ENCODE measurements at regions not wholly inside any gene's neighbourhood (a gene's known extent, or its start where the extent isn't known, plus 50 kb on each side); places are given as distances from the start of the nearest gene placed in this dataset.

DNA sequence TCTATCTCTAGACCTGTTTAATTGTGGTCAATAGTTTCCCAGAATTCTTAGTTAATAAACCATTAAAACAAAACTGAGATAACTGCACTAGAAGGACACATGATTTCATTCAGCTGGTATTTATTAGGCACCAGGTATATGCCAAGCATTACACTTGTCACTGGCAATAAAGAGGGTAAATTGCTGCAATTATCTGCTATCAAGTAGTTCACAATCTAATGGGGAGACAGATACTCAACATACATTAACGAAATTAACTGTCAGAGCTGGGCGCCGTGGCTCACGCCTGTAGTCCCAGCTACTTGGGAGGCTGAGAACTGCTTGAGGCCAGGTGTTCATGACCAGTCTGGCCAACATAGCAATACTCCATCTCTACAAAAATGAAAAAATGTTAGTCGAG is 71.7 kb upstream of the WIPF1 start:
- Histone ChIP-seq H3K27ac (ENCODE audit: low read depth, low read length) (no peak overlapping the region), H3K79me2 (ENCODE audit: insufficient read depth, low read length) (peaks cover 56% of the 10 kb centered on the region), H3K4me1 (ENCODE audit: insufficient read depth, low read length) (peaks cover 4% of the 10 kb centered on the region)

DNA sequence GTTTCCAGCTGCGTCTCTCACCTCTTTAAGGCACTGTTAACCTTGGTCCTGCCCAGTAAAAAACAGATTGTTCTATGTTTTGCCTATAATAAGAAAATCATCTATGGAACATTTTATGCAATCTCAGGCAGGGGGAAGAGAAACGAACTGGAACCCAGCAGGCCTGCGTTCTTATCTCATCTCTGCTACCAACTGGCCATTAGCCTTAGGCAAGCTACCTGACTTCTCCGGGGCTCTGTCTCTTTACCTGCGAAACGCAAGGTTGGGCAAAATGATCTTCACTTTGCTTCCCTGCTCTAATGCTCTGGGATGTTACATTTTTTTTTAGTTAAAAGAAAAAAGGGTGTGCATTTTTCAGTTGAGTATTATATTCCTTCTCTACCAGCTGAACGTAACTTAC is 70.5 kb upstream of the WIPF1 start:
- H3K4me1 ChIP-seq (ENCODE audit: insufficient read depth, low read length): peaks cover 15% of the 10 kb centered on the region
- peaks cover 52% of the 10 kb centered on the region for H3K79me2 ChIP-seq (ENCODE audit: insufficient read depth, low read length)
- peaks cover 2% of the 10 kb centered on the region for H4K20me1 ChIP-seq (ENCODE audit: insufficient read depth, low read length)
- no peak overlapping the region for H2AFZ ChIP-seq (ENCODE audit: low read length)
- no peaks in the 10 kb centered on the region for H3K27me3 ChIP-seq (ENCODE audit: insufficient read depth, low read length)
- TF ChIP-seq, protein P1, sequence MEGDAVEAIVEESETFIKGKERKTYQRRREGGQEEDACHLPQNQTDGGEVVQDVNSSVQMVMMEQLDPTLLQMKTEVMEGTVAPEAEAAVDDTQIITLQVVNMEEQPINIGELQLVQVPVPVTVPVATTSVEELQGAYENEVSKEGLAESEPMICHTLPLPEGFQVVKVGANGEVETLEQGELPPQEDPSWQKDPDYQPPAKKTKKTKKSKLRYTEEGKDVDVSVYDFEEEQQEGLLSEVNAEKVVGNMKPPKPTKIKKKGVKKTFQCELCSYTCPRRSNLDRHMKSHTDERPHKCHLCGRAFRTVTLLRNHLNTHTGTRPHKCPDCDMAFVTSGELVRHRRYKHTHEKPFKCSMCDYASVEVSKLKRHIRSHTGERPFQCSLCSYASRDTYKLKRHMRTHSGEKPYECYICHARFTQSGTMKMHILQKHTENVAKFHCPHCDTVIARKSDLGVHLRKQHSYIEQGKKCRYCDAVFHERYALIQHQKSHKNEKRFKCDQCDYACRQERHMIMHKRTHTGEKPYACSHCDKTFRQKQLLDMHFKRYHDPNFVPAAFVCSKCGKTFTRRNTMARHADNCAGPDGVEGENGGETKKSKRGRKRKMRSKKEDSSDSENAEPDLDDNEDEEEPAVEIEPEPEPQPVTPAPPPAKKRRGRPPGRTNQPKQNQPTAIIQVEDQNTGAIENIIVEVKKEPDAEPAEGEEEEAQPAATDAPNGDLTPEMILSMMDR (IDR thresholded peaks at IDR 0.05; ENCODE audit: extremely low read depth, low read depth, low read length): no peak
- H3K4me3 ChIP-seq (ENCODE audit: insufficient read depth, low read length): no peak overlapping the region
- H3K9me3 ChIP-seq (ENCODE audit: low read depth, low read length): no peaks in the 10 kb centered on the region
- no peak for DNase-seq (ENCODE audit: insufficient read length, low spot score, missing footprints)
- H3K36me3 ChIP-seq (ENCODE audit: insufficient read depth, low read length): peaks cover 7% of the 10 kb centered on the region
- no peak overlapping the region for H3K4me2 ChIP-seq (ENCODE audit: insufficient read depth, low read length)
- no peak overlapping the region for H3K27ac ChIP-seq (ENCODE audit: low read depth, low read length)

More for the DNA sequence above, 71.7 kb upstream of the WIPF1 start:
- no peak overlapping the region for H3K4me3 ChIP-seq (ENCODE audit: insufficient read depth, low read length)
- no peak overlapping the region for H3K4me2 ChIP-seq (ENCODE audit: insufficient read depth, low read length)
- peaks cover 11% of the 10 kb centered on the region for H3K36me3 ChIP-seq (ENCODE audit: insufficient read depth, low read length)
- H3K27me3 ChIP-seq (ENCODE audit: insufficient read depth, low read length): no peaks in the 10 kb centered on the region
- H2AFZ ChIP-seq (ENCODE audit: low read length): no peak overlapping the region
- no peak for DNase-seq (ENCODE audit: insufficient read length, low spot score, missing footprints)
- peaks cover 2% of the 10 kb centered on the region for H4K20me1 ChIP-seq (ENCODE audit: insufficient read depth, low read length)
- no peaks in the 10 kb centered on the region for H3K9me3 ChIP-seq (ENCODE audit: low read depth, low read length)
- TF ChIP-seq, protein P1 (IDR thresholded peaks at IDR 0.05; ENCODE audit: extremely low read depth, low read depth, low read length): no peak

DNA sequence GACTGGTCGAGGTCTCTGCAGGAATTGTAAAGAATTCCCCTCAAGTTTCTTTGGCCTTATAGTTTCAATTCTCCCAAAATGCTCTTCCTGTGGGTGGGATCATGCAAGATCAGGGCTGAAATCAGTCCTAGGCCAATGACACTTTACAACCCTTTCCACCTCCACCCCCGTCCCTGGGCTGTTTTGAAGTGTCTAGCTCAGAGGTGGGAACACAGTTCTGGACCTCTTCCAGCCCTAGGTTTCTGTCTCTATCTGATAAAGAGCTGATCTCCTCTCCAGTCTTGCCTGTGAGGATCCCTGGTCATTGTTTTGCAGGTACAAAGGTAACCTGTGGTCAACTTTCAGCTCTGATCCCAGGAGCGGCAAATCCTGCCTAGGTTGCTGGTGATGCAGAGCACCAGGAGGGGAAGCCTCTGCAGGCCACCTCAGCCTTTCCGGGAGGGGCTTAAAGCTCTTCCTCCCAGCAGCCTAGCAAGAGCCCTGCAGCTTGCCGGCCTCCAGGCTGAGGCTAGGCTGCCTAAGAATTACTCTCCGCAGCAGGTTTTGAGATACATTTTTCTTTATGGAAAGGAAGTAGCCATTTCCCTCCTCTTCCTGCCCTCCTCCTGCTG is 69.8 kb upstream of the WIPF1 start:
- no peaks in the 10 kb centered on the region for H3K27me3 ChIP-seq (ENCODE audit: insufficient read depth, low read length)
- TF ChIP-seq, protein P1 (IDR thresholded peaks at IDR 0.05; ENCODE audit: extremely low read depth, low read depth, low read length): no peak
- no peaks in the 10 kb centered on the region for H3K9me3 ChIP-seq (ENCODE audit: low read depth, low read length)
- no peak overlapping the region for H3K4me2 ChIP-seq (ENCODE audit: insufficient read depth, low read length)
- peaks cover 22% of the 10 kb centered on the region for H3K4me1 ChIP-seq (ENCODE audit: insufficient read depth, low read length)
- H2AFZ ChIP-seq (ENCODE audit: low read length): no peak overlapping the region
- H3K36me3 ChIP-seq (ENCODE audit: insufficient read depth, low read length): peaks cover 2% of the 10 kb centered on the region
- peak overlapping the region; percentile 37 for H3K27ac ChIP-seq (ENCODE audit: low read depth, low read length)
- H3K4me3 ChIP-seq (ENCODE audit: insufficient read depth, low read length): no peak overlapping the region
- peaks cover 3% of the 10 kb centered on the region for H4K20me1 ChIP-seq (ENCODE audit: insufficient read depth, low read length)
- peaks cover 45% of the 10 kb centered on the region for H3K79me2 ChIP-seq (ENCODE audit: insufficient read depth, low read length)
- DNase-seq (ENCODE audit: insufficient read length, low spot score, missing footprints): no peak

DNA sequence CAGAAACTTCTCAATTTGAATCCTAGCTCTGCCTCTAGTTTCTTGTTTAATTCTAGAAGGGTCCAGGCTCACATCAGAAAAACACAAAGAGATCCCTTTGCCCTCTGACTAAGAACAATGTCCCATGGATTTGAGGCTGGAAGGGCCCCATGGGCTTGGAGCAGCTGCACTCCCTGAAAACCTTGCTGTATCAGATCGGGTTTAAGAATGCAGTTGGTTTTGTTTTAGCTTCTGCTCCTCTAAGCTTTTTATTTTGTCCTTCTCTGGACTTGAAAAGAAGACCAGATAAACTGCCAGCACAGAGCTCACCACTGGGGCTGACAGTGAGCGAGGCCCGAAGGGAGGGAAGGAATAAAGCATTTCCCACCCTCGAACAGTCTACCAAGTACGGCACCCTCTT is 69.2 kb upstream of the WIPF1 start:
- Histone ChIP-seq H2AFZ (ENCODE audit: low read length) (no peak overlapping the region), H3K27me3 (ENCODE audit: insufficient read depth, low read length) (no peaks in the 10 kb centered on the region), H3K36me3 (ENCODE audit: insufficient read depth, low read length) (peaks cover 1% of the 10 kb centered on the region), H3K4me3 (ENCODE audit: insufficient read depth, low read length) (no peak overlapping the region), H3K4me2 (ENCODE audit: insufficient read depth, low read length) (no peak overlapping the region), H3K4me1 (ENCODE audit: insufficient read depth, low read length) (peaks cover 28% of the 10 kb centered on the region), H3K9me3 (ENCODE audit: low read depth, low read length) (no peaks in the 10 kb centered on the region), H3K79me2 (ENCODE audit: insufficient read depth, low read length) (peaks cover 47% of the 10 kb centered on the region), H3K27ac (ENCODE audit: low read depth, low read length) (peak overlapping the region; percentile 37), H4K20me1 (ENCODE audit: insufficient read depth, low read length) (peaks cover 5% of the 10 kb centered on the region)
- no peak for DNase-seq (ENCODE audit: insufficient read length, low spot score, missing footprints)
- TF ChIP-seq, protein P1 (IDR thresholded peaks at IDR 0.05; ENCODE audit: extremely low read depth, low read depth, low read length): no peak

All from osteoblast (primary cell).